Left kidney (tissue), 1 donor: ENCODE measurements at regions not wholly inside any gene's neighbourhood (a gene's known extent, or its start where the extent isn't known, plus 50 kb on each side); places are given as distances from the start of the nearest gene placed in this dataset.
"Not testable (repeated sequence)": the region's sequence is repeated elsewhere in the genome, so short reads cannot be mapped to it uniquely, and the experiment has no call there.

ENCODE experiments used
- DNase-seq: peaks from one replicate; pipeline ENCODE4 v3.0.0-alpha.2; 2013

- no peak for DNase-seq
These were observed 162.1 kb upstream of the TBX18 start for GRCh38 chr6:84926189-84927155.

DNA sequence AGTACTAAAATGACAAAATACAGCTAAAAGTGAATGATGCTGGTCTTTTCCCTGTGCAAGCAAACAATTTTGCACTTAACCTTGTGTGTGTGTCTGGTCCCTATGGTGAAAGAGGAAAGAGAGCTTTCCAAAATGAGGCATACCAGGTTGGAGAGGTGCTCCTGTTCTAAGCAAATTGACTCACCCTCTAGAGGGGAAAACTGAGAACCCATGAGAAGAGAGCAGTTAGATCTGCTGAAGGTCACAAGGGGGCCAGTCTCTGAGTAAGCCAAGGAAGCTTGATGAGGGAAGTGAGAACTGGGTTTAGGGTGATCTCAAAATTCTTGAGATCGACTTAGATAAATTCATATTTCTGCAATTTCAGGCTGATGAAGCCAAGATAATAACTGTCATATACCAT, 157.5 kb upstream of the TBX18 start:
- DNase-seq, result no peak

- DNase-seq, result no peak
These were observed 155.6 kb upstream of the TBX18 start for GRCh38 chr6:84920021-84920420.

- DNase-seq, result no peak
These were observed 152.3 kb upstream of the TBX18 start for GRCh38 chr6:84916704-84917103.

DNA sequence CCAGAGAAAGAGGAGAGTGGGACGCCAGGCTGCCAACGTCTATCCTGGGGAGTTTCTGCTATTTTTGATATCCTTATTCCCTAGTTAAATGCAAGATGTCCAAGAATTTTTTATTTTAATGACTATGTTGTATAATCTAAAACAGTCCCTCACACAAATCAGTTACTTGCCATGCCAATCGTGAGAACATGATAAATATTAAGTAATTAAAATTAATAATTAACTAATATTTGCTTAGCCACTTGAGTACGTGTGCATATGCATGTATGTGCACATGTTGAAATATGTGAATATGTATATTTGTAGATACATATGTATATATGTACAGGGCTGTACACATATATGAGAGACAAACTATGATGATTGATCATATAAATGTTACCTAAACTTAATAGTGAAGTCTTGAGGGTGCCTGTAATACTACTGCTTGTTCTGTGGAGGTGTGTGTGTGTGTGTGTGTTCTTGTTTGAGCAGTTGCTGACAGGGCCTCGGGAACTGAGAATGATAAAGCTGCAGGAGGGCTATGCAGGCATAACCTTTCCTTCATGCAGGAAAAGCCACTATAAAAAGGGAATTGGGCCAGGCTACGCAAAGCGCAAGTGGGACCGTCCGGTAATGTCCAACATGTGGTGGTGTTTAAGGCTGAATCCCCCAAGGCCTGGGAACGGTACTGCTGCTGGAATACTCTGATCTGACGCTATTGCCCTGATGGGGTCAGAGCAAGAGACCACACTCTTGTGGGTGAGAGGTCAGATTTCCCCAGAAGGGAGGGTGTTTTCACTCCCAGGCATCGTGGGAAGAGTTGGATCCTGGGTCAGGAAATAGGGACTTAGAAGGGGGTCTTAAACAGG, 148.3 kb upstream of the TBX18 start:
- no peak for DNase-seq

DNA sequence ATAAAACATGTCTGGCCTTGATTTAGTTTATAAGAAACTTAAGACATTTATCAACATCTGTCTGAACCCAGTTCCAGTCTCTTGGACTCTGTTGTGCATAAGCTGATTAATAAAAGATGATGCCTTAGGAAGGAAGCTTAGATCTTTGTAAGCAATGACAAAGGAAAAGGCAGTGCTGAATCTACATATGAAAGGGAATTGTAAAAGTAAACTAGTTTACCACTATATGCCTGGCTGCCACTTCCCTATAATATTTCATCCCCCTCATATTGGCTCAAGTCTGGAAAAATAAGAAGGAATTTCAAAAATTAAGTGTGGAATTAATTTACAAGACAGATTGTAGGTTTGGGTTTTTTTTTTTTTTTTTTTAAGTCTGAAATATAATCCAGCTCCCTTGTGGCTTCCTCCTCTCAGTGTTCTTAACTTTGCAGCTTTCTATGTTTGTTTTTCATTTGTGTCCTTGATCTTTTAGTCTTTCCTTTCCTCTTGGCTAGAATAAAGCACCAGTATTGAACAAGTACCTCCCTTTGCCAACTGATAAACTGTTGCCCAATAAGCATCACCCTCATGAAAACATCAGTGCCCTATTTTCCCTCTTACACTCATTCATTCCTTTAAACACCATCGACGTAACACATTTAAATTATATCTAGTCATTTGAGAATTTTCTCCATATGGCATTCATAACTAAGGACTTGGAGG, 146.7 kb upstream of the TBX18 start:
- DNase-seq, result no peak

DNA sequence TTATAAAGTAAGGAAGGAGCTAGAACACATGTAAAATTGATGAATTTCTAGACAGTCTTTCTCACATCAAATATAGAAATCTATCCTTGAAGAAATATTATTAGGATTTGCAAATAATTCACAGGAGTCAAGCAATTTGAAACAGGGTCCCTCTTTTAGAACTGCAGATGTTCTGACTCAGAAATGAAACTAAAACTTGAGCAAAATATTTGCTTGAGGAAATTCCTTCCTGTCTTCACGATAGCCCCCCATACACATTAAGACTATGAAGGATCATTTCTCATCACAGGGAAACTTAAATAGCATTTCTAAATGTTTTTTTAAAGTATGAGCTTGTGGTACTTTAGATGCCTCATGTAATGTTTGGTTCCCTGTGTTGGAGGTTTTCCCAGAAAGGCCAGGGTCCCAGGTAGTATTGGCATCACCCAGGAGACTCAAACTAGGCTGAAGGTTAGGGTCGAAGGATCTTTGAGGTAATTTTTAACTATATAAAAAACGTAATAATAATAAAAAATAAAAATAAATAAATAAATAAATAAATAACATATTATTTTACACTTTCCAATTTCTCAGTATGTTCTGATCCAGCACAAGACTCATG, 144.0 kb upstream of the TBX18 start:
- DNase-seq, result no peak

- DNase-seq, result no peak
These were observed 142.1 kb upstream of the TBX18 start for GRCh38 chr6:84906514-84906913.

DNA sequence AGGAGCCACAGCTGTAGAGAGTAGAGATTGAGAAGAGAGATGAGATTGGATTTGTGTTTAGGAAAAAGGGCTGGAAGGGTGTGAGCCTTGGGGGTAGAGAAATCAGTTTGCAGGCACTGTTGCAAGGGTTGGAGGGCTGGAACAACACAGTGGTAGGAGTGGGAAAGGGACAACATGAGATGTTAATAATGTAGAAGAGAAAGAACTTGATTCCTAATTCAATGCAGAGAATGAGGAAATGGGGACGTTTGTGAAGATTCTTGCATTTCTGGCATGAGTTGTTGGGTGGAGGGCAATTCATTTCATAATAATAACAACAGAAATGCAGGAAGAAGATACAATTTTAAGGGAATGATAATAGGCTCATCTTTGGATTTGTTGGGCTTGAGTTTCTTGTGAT, 141.4 kb upstream of the TBX18 start:
- DNase-seq, result no peak

DNA sequence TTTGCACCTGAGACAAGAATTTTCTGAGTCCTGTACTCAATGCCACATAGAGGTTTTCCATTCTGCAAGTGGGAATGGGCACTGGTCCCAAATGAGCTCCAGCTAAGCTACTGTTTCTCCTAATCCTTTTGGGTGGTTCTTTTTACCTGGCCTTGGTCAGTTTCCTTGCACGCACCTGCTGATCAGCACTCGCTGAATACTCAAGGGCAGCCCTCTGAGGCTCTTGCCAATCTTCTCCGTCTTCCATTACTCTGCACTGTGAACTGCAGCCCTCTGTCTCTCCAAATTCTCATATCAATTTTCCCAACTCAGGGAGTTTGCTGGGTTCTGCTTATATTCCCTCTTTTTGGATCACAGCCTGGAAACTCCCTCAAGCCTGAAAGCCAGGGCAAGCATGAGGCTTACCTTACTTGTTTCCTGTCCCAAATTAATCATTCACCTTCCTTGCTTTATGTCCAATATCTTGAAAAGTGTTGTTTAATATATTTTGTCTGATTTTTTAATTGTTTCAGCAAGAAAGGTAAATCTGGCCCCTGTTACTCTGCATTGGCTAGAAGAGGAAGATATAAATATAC, 138.0 kb upstream of the TBX18 start:
- no peak for DNase-seq

GRCh38 chr6:84897988-84898594, 133.7 kb upstream of the TBX18 start:
- DNase-seq, result no peak

DNA sequence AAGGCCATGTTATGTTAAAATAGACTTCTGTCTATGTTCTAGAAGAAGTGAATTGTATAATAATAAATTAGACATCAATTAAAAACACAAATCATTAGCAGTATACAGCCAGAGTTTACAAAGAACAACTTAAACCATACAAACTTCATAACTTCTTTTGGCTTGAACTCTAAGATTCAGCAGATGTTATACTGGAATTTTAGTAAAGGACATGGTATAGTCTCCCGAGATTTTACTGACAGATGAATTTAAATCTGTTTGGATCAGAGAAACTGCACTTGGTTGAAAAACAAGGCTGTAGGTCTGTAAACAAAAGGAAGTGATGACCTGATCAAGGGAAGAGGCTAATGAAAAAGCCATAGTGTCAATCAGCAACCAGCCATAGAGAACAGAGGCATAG, 132.6 kb upstream of the TBX18 start:
- DNase-seq, result no peak

DNA sequence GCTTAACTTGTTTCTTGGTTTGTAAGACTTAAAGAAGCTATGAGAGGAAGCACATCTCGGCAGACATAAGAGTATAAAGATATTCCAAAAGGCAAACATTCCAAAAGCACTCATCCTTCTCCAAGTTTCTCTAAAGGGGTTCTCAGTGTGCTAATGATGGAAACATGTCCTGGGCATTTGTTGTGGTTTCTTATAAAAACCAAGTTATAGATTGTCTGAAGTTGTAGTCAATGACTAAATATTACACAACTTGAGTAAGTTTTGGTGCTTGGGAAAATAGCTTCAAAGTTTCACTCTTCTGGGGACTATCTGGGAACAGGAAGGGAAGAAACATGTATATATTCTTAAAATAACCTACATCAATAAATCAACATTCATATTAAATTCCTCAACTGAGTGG, 128.3 kb upstream of the TBX18 start:
- no peak for DNase-seq

DNA sequence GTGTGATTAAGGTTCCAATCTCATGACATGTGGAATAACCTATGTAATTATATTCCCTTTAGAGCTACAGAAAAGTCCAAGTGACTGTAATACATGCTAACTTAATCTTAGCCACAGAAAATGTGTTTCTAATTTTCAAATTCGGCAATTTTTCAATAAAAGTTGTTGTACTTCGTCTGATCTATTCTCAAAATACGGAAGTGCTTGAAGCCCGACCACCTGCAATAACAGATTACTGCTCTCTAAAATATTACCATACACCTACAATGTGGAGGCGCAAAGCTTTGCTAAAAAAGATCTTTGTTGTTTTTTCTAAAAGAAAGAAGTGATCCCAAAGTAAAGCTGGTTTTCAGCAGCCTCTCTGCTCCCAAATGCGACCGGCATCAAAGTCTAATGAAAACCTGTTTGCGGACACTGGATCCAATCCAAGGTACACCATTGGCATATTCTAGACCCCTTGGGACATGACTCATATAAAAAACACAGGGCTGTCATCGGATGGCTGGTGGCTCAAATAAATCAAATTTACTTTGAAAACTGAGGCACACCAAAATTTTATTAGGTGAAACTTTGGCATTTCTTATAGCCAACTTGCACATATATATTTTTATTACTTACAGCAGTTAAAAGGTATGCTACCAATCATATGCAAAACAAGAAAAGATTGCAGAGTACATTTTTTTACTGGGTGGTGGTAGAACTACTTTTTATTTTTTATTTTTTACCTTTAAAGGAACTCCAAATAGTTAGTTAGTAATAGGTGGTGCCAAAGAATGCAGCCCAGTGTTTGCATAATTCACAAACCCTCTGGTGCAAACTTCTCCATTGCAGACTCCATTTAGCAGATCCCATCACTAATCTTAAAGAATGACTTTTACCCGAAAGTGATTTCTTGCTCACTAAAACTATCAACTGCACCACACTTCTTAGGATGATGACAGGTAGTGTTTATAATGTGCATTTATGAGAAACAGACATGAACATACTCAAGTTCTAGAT, 118.7 kb upstream of the TBX18 start:
- DNase-seq, result no peak

DNA sequence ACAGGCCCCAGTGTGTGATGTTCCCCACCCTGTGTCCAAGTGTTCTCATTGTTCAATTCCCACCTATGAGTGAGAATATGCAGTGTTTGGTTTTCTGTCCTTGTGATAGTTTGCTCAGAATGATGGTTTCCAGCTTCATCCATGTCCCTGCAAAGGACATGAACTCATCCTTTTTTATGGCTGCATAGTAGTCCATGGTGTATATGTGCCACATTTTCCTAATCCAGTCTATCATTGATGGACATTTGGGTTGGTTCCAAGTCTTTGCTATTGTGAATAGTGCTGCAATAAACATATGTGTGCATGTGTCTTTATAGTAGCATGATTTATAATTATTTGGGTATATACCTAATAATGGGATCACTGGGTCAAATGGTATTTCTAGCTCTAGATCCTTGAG, 115.0 kb upstream of the TBX18 start:
- DNase-seq, result not testable (repeated sequence)

DNA sequence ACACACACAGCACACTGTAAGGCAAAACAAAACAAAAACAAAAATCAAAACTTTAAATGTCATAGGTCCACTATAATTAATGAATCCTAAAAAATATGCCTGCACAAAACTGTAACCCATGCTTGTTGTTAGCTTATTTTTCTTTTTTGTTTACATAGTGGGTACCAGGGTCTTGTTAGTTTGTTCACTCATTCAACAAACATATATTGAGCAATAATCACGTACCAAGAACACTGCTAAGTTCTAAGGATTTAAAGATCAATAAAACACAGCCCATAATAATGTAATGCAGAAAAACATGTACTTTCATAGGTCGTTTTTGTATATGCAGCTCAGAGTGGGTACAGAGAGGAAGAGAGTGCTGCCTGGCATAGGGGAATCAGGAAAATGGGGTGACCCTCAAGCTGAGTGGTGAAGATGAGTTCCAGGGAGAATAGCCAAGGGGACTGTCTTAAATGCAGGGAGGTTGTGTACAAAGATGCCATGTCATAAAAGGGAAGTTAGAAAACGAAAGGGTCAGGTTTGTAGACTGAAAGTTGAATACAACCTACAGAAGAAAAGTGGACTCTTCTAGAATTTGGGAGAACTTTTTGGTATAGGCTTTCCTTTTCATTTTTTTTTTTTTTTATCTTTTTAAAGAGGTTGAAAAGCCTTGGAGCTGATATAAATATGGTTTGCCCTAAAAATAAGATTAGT, 113.3 kb upstream of the TBX18 start:
- no peak for DNase-seq

DNA sequence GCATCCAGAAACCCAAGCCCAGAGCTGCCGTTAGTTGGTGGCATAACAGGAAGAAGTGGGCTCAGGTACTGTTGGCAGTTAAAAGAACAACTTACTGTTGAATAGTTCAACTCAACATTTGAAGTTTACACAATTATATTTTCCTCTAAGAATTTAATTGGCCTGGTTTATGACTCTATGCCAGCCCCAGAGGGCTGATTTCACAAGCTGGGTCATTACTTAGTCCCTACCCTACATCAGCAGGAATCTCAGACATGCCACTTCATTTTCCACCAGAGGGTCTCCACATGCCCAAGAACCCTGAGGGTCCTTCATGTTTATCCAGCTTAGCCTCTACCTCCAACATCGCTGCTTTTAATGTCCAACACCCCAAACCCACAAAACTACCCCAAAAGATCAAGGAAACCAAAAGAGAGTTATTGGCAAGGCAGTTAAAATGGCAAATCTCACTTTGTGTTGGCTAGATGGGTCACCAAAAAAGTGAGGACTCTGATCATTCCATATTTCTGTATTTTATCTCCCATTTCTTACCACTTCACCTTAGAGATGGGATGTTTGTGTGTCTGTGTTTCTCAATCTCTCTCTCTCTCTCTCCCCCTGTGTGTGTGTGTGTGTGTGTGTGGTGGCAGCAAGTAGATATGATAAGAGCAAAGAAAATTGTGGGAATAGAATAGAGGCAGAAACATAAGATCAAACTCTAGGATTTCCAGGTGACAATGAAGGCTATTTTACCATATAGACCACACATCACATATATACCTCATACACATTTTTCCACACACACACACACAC, 112.5 kb upstream of the TBX18 start:
- DNase-seq, result no peak

DNA sequence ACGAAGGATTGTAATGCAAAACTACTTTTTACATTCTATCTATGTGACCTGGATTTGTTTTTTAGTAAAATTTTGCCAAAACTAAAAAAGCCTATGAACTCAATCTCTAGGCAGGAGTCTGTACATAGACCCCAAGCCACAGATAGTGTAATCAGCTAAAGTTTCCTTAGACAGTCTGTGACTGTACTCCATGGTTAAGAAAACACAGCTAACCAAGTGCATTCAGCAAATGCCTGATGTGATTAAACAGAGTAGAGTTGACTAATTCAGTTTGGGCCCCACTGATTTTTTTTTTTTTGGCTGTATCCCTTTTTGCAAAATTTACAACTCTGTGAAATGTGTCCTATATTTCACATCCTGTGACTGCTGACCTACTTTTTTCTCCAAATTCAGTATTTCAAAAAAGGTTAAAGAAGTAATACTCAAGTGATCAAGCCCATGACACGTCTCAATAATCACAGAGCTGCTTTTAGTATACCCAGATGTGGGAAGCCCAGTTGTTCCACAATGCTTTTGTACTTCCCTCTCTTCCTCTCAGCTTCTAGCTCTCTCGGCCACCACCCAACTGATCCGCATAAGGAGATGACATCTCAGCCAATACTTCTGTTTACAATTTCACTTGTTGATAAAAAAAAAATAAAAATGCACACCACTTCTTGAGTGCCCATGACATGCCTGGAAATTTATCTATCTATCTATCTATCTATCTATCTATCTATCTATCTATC, 108.8 kb upstream of the TBX18 start:
- no peak for DNase-seq
